Upper lobe of left lung (tissue), 6 donors: ENCODE measurements at regions not wholly inside any gene's neighbourhood (a gene's known extent, or its start where the extent isn't known, plus 50 kb on each side); places are given as distances from the start of the nearest gene placed in this dataset.
A peak's percentile ranks its signal among the peaks of the same experiment; 100 is the strongest.

Experiments used
- ATAC-seq, 2 donors: fragments of 200-7000 bp; cut with Tn5 transposase; one replicate each; pipeline ENCODE4 v1.9.1; 2022; ENCODE audit warnings: mild to moderate bottlenecking in 2 of 2, moderate library complexity in 2 of 2; ENCODE audit not compliant: low FRiP score in 2 of 2
- DNase-seq, 2 donors: peaks; one replicate each; pipeline ENCODE4 v3.0.0-alpha.2; 2019 to 2020
- H3K27ac ChIP-seq, 4 donors: fragments of 200-600 bp; sonication (generic); one replicate each; pipeline ENCODE4 v1.5.1; 2016 to 2019
- H3K27me3 ChIP-seq, 4 donors: fragments of 200-600 bp; sonication (generic); one replicate each; pipeline ENCODE4 v1.5.1; 2017 to 2019
- H3K36me3 ChIP-seq, 4 donors: fragments of 200-600 bp; sonication (generic); one replicate each; pipeline ENCODE4 v1.5.1; 2016 to 2019
- H3K4me1 ChIP-seq, 4 donors: fragments of 200-600 bp; sonication (generic); one replicate each; pipeline ENCODE4 v1.5.1; 2018 to 2019
- H3K4me3 ChIP-seq, 4 donors: fragments of 200-600 bp; sonication (generic); one replicate each; pipeline ENCODE4 v1.5.1; 2017 to 2019; ENCODE audit warnings: mild to moderate bottlenecking in 2 of 4, moderate library complexity in 1 of 4
- H3K9me3 ChIP-seq, 4 donors: fragments of 200-600 bp; sonication (generic); one replicate each; pipeline ENCODE4 v1.5.1; 2018 to 2019
- EP300 ChIP-seq, 4 donors: sonication (generic); formaldehyde crosslinking; IDR thresholded peaks; one replicate each; pipeline ENCODE4 v1.5.1; 2017; ENCODE audit warnings: antibody characterized with exemption in 4 of 4, control low read depth in 2 of 4
- POLR2A ChIP-seq, 4 donors: fragments of 450-650 bp; IDR thresholded peaks; one replicate each; pipeline ENCODE4 v1.5.1; 2016 to 2017; ENCODE audit warnings: antibody characterized with exemption in 4 of 4, mild to moderate bottlenecking in 2 of 4
- POLR2AphosphoS5 ChIP-seq, 2 donors: sonication (generic); formaldehyde crosslinking; IDR thresholded peaks; one replicate each; pipeline ENCODE4 v1.5.1; 2017; ENCODE audit warnings: antibody characterized with exemption in 2 of 2
- WGBS, 2 donors: methylation state at CpG; one replicate each; pipeline ENCODE4 v1.1.5; 2017 to 2018; 5-methylcytosine and 5-hydroxymethylcytosine counted together
- TF ChIP-seq, protein P1 (sequence below), 6 experiments: fragments of 450-650 bp in 4 of 6; fragments of 200-600 bp in 2 of 6; sonication (generic) in 2 of 6; IDR thresholded peaks; one replicate each; pipeline ENCODE4 v1.5.1; 2016 to 2019; ENCODE audit warnings: antibody characterized with exemption in 6 of 6
- donor health status: DM: no; HTN: no; CAD: no; lungs with moderate emphysema.
- donor health status: DM: no; HTN: yes; CAD: no; lungs with severe emphysema.

DNA sequence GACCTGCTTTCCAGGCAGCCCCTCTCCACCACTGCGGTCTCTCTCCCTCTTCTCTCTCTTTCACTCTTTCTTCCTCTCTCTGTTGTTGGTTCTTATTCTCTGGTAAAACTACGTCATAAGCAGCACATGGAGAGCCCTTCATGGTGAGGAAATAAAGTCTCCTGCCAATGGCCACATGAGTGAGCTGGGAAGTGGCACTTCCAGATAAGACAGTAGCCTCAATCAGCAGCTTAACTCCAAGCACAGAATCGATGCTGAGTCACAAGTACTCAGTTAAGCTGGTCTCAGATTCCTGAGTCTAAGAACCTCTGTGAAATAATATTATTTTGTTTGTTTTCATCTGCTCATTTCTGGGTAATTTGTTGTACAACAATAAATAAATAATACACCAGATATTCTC lies 500.1 kb downstream of the GABRG2 start:
- Histone ChIP-seq H3K9me3 (no peaks in the 10 kb centered on the region), H3K4me3 (no peak overlapping the region), H3K36me3 (no peaks in the 10 kb centered on the region), H3K27ac (no peak overlapping the region), H3K27me3 (no peaks in the 10 kb centered on the region), H3K4me1 (peaks cover 0 to 5% (median 0%) of the 10 kb centered on the region in 4 donors)
- ATAC-seq = no peak
- WGBS, 2 donors = 33 to 54% methylated on average over 3 of the region's 3 CpGs
- DNase-seq = peak in 1 of 2 donors; percentile 73
- TF ChIP-seq EP300 (IDR thresholded peaks at IDR 0.05) = peak in 1 of 4 donors; percentile 79
- TF ChIP-seq, protein P1, sequence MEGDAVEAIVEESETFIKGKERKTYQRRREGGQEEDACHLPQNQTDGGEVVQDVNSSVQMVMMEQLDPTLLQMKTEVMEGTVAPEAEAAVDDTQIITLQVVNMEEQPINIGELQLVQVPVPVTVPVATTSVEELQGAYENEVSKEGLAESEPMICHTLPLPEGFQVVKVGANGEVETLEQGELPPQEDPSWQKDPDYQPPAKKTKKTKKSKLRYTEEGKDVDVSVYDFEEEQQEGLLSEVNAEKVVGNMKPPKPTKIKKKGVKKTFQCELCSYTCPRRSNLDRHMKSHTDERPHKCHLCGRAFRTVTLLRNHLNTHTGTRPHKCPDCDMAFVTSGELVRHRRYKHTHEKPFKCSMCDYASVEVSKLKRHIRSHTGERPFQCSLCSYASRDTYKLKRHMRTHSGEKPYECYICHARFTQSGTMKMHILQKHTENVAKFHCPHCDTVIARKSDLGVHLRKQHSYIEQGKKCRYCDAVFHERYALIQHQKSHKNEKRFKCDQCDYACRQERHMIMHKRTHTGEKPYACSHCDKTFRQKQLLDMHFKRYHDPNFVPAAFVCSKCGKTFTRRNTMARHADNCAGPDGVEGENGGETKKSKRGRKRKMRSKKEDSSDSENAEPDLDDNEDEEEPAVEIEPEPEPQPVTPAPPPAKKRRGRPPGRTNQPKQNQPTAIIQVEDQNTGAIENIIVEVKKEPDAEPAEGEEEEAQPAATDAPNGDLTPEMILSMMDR (IDR thresholded peaks at IDR 0.05) = no peak
- peak in 1 of 2 donors; percentile 50 for TF ChIP-seq POLR2AphosphoS5 (IDR thresholded peaks at IDR 0.05)

DNA sequence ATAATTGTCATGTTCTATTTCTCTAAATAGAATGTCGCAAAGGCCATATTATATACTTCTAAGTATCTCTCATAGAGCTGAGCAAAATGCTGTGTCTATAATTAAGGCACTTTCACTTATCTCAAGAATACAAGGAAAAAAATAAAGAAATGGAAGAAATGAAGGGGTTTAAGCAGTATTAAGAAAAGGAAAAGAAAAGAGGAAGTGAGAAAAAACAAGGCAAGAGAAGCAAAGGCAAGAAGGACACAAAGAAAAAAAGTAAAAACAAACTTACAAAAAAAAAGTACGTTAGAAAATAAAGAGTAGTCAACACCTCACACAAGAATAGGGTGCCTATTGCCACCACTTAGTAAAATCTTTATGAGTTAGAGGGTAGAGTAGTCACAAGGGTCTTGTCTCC lies 506.2 kb downstream of the GABRG2 start:
- TF ChIP-seq, protein P1 (IDR thresholded peaks at IDR 0.05) = no peak
- TF ChIP-seq EP300 (IDR thresholded peaks at IDR 0.05) = no peak
- no peak for TF ChIP-seq POLR2A (IDR thresholded peaks at IDR 0.05)
- TF ChIP-seq POLR2AphosphoS5 (IDR thresholded peaks at IDR 0.05) = no peak
- no peak for DNase-seq

DNA sequence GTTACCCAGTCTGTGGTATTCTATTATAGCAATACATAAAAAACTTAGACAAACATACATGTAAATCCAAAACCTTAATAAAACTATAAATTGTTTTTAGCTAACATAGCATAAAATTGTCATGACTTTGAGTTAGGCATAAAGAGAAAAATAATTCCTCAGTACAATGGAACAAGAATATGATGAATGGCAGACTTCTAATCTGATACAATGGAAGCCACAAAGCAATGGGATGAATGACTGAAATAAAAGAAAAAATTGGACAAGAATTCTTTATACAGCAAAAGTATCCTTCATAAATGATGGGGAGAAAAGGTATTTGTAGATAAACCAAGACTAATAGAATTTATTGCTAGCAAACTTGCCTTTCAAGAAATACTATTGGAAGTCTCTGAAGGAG lies 524.2 kb downstream of the GABRG2 start:
- Histone ChIP-seq H3K9me3 (peaks cover 0 to 4% (median 0%) of the 10 kb centered on the region in 4 donors), H3K4me3 (no peak overlapping the region), H3K27ac (no peak overlapping the region), H3K36me3 (no peaks in the 10 kb centered on the region), H3K4me1 (no peaks in the 10 kb centered on the region), H3K27me3 (no peaks in the 10 kb centered on the region)
- TF ChIP-seq POLR2AphosphoS5 (IDR thresholded peaks at IDR 0.05) (no peak), EP300 (IDR thresholded peaks at IDR 0.05) (no peak), POLR2A (IDR thresholded peaks at IDR 0.05) (no peak)
- TF ChIP-seq, protein P1 (IDR thresholded peaks at IDR 0.05) = no peak
- DNase-seq (no peak), ATAC-seq (no peak)

More for the DNA sequence above, 506.2 kb downstream of the GABRG2 start:
- H3K4me3 ChIP-seq = no peak overlapping the region
- H3K27ac ChIP-seq = no peak overlapping the region
- H3K36me3 ChIP-seq = no peaks in the 10 kb centered on the region
- H3K27me3 ChIP-seq = no peaks in the 10 kb centered on the region
- WGBS, 2 donors = 82 to 92% methylated on average over 2 of the region's 2 CpGs
- no peaks in the 10 kb centered on the region for H3K4me1 ChIP-seq
- ATAC-seq = no peak
- no peaks in the 10 kb centered on the region for H3K9me3 ChIP-seq

DNA sequence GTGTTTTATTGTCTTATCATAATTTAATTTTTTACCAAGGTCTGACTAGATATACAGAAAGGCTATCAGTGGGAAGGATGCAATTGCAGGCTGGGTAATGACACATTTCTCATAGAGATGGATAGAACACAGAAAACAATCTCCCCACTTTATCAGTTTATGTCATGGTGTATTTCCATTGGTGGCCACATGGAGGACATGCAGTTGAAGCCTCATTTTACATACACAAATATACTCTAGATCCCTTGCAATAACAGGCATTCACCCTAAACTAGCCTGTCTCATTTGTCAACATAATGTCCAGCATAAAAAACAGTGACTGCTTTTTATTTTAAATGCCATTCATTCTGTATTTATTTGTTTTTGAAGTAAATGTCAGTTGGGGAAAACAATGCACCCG lies 526.3 kb downstream of the GABRG2 start:
- no peak for TF ChIP-seq POLR2A (IDR thresholded peaks at IDR 0.05)
- TF ChIP-seq EP300 (IDR thresholded peaks at IDR 0.05) = no peak
- no peak for TF ChIP-seq POLR2AphosphoS5 (IDR thresholded peaks at IDR 0.05)
- TF ChIP-seq, protein P1 (IDR thresholded peaks at IDR 0.05) = peak in 1 of 6 experiments; percentile 9
- WGBS, 2 donors = 74 to 85% methylated on average over 1 of the region's 1 CpG
- ATAC-seq = no peak

DNA sequence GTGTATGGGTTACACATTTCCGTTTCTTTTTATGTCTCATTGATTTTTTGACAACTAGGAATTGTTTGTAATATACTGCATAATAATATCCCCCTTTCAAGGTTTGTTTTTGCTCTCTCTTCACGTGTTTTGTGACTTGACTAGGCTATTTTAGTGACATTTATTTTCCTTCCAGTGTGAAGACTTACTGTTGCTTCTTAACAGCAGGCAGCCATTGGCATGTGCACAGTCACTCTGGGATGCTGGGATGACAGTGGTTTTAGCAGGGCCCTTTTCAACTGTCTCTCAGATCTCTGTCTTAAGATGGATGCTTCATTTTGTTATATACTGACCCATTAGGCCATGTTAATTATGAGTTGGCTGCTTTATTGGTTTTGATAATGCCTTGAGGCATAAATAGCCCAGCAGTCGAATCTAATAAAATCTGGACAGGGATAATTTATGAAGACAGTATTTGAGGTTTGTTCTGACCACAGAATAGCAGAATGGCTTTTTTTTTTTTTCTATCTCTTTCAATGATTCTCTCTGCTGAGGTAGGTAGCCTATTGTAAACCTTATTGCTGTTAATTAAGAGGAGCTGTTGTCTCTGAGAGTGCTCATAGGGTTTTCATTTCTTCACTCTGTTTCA lies 536.0 kb downstream of the GABRG2 start:
- no peaks in the 10 kb centered on the region for H3K4me1 ChIP-seq
- 48 to 53% methylated on average over 3 of the region's 3 CpGs for WGBS, 2 donors
- no peaks in the 10 kb centered on the region for H3K27me3 ChIP-seq
- TF ChIP-seq, protein P1 (IDR thresholded peaks at IDR 0.05) = no peak
- TF ChIP-seq POLR2A (IDR thresholded peaks at IDR 0.05) (no peak), POLR2AphosphoS5 (IDR thresholded peaks at IDR 0.05) (no peak), EP300 (IDR thresholded peaks at IDR 0.05) (no peak)
- no peak for DNase-seq
- H3K4me3 ChIP-seq = no peak overlapping the region
- no peaks in the 10 kb centered on the region for H3K36me3 ChIP-seq
- ATAC-seq = no peak
- no peak overlapping the region for H3K27ac ChIP-seq
- peaks cover 0 to 5% (median 0%) of the 10 kb centered on the region in 4 donors for H3K9me3 ChIP-seq

More for the DNA sequence above, 526.3 kb downstream of the GABRG2 start:
- no peaks in the 10 kb centered on the region for H3K36me3 ChIP-seq
- H3K4me1 ChIP-seq = no peaks in the 10 kb centered on the region
- H3K4me3 ChIP-seq = no peak overlapping the region
- no peak overlapping the region for H3K27ac ChIP-seq
- H3K9me3 ChIP-seq = peaks cover 0 to 4% (median 0%) of the 10 kb centered on the region in 4 donors
- no peak for DNase-seq
- H3K27me3 ChIP-seq = no peaks in the 10 kb centered on the region
